Panc1 (cell line): ENCODE measurements at regions not wholly inside any gene's neighbourhood (a gene's known extent, or its start where the extent isn't known, plus 50 kb on each side); places are given as distances from the start of the nearest gene placed in this dataset.
"Not testable (repeated sequence)": the region's sequence is repeated elsewhere in the genome, so short reads cannot be mapped to it uniquely, and the experiment has no call there.

Experiments
- ATAC-seq: fragments of 200-7000 bp; cut with Tn5 transposase; 2 replicates; pipeline ENCODE4 v1.9.1; 2020; ENCODE audit warnings: mild to moderate bottlenecking, moderate library complexity
- BruUV-seq: library from RNA; stranded (reverse); fragments of 400-500 nt; replicated peaks from 2 replicates; lab custom pipeline; 2021; lab: Mats Ljungman, UMichigan
- CTCF ChIA-PET: fragments of 300-600 bp; sonication (Branson Sonifier 250); formaldehyde crosslinking; loops from one replicate; lab custom pipeline; 2022; ENCODE audit warnings: antibody characterized with exemption; lab: Charles Lee
- POLR2A ChIA-PET: fragments of 300-600 bp; sonication (Branson Sonifier 250); formaldehyde crosslinking; loops from one replicate; lab custom pipeline; 2022; ENCODE audit warnings: antibody characterized with exemption; lab: Charles Lee
- DNase-seq: peaks from one replicate; pipeline ENCODE4 v3.0.0-alpha.2; 2010; ENCODE audit warnings: low read depth, low spot score
- H3K27ac ChIP-seq: 2 replicates; pipeline ENCODE4 v1.5.1; 2011; ENCODE audit warnings: mild to moderate bottlenecking, low read length, inconsistent platforms
- H3K27me3 ChIP-seq: fragments of 200-500 bp; sonication (Bioruptor generic); 2 replicates; pipeline ENCODE4 v1.6.0; 2014; ENCODE audit warnings: low read length, inconsistent platforms; ENCODE audit not compliant: control insufficient read depth, insufficient read depth
- H3K36me3 ChIP-seq: fragments of 200-500 bp; sonication (Bioruptor generic); 2 replicates; pipeline ENCODE4 v1.5.1; 2014; ENCODE audit warnings: inconsistent platforms, mild to moderate bottlenecking, low read length, moderate library complexity; ENCODE audit not compliant: control insufficient read depth, insufficient read depth
- H3K4me1 ChIP-seq: 2 replicates; pipeline ENCODE4 v1.5.1; 2011; ENCODE audit warnings: inconsistent platforms, mild to moderate bottlenecking, low read length, moderate library complexity; ENCODE audit not compliant: control insufficient read depth, insufficient read depth
- H3K4me3 ChIP-seq, 2 experiments: 2 replicates each; pipeline ENCODE4 v1.5.1; 2011 to 2012; ENCODE audit warnings: low read depth in 2 of 2, low read length in 2 of 2, mild to moderate bottlenecking in 2 of 2, inconsistent platforms in 1 of 2, moderate library complexity in 1 of 2
- H3K9me3 ChIP-seq: fragments of 200-500 bp; sonication (Bioruptor generic); 2 replicates; pipeline ENCODE4 v1.5.1; 2014; ENCODE audit warnings: low read depth, mild to moderate bottlenecking, inconsistent platforms, low read length, moderate library complexity; ENCODE audit not compliant: control insufficient read depth, insufficient read depth
- POLR2AphosphoS5 ChIP-seq: IDR thresholded peaks from 2 replicates; pipeline ENCODE4 v1.6.1; 2012; ENCODE audit warnings: mild to moderate bottlenecking, low read depth, low read length, moderate library complexity
- SIN3A ChIP-seq: IDR thresholded peaks from 2 replicates; pipeline ENCODE4 v1.6.1; 2012; ENCODE audit warnings: low read depth, mild to moderate bottlenecking, low read length, moderate library complexity, borderline replicate concordance; ENCODE audit not compliant: insufficient read depth
- TCF7L2 ChIP-seq: IDR thresholded peaks from 2 replicates; pipeline ENCODE4 v1.6.1; 2011; ENCODE audit warnings: mild to moderate bottlenecking, low read depth, low read length, inconsistent platforms
- in situ Hi-C: cut with HindIII; loops from 2 replicates; pipeline ENCODE4 v1.10.0; 2016; ENCODE audit warnings: low sequenced_read_pairs, low pct_unique_long_range_greater_than_20kb
- intact Hi-C: fragments of 100-400 bp; cut with micrococcal nuclease; formaldehyde crosslinking; loops from one replicate; pipeline ENCODE4 v1.10.0; 2022; ENCODE audit not compliant: unreplicated experiment
- TF ChIP-seq, protein P1 (sequence below), 2 experiments: IDR thresholded peaks; 2 replicates each; pipeline ENCODE4 v1.6.1; 2011 to 2012; ENCODE audit warnings: low read depth in 2 of 2, control low read depth in 1 of 2, low read length in 1 of 2, mild to moderate bottlenecking in 1 of 2, moderate library complexity in 1 of 2; ENCODE audit not compliant: insufficient read depth in 1 of 2
- TF ChIP-seq, protein P2 (sequence below): fragments of 450-650 bp; IDR thresholded peaks from 2 replicates; pipeline ENCODE4 v1.5.1; 2017; ENCODE audit warnings: mild to moderate bottlenecking

DNA sequence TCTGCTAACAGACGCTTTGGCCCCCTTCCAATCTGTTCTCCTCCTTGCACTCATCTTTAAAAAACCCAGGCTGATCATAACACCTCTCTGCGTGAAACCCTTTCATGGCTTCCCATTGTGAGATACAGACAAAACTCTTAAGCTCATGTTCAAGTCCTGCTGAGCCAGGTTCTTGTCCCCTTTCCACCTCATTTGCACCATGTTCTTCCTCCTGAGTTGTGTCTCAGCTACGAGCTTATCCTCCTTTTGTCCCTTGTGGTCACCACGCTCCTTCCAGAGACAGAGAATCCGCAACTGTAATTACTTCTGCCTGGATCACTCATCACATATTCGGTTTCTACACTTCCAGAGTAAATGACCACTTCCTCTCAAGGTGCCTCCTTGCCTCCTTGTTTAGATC is 238.8 kb downstream of the ACTR3 start:
- TF ChIP-seq TCF7L2, result no peak
- TF ChIP-seq, protein P1, sequence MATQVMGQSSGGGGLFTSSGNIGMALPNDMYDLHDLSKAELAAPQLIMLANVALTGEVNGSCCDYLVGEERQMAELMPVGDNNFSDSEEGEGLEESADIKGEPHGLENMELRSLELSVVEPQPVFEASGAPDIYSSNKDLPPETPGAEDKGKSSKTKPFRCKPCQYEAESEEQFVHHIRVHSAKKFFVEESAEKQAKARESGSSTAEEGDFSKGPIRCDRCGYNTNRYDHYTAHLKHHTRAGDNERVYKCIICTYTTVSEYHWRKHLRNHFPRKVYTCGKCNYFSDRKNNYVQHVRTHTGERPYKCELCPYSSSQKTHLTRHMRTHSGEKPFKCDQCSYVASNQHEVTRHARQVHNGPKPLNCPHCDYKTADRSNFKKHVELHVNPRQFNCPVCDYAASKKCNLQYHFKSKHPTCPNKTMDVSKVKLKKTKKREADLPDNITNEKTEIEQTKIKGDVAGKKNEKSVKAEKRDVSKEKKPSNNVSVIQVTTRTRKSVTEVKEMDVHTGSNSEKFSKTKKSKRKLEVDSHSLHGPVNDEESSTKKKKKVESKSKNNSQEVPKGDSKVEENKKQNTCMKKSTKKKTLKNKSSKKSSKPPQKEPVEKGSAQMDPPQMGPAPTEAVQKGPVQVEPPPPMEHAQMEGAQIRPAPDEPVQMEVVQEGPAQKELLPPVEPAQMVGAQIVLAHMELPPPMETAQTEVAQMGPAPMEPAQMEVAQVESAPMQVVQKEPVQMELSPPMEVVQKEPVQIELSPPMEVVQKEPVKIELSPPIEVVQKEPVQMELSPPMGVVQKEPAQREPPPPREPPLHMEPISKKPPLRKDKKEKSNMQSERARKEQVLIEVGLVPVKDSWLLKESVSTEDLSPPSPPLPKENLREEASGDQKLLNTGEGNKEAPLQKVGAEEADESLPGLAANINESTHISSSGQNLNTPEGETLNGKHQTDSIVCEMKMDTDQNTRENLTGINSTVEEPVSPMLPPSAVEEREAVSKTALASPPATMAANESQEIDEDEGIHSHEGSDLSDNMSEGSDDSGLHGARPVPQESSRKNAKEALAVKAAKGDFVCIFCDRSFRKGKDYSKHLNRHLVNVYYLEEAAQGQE (IDR thresholded peaks at IDR 0.05; ENCODE audit: insufficient read depth in 1 of 2, low read depth in 2 of 2, low read length in 1 of 2), result no peak
- no peak for TF ChIP-seq POLR2AphosphoS5
- no peak for TF ChIP-seq SIN3A
- TF ChIP-seq, protein P2, sequence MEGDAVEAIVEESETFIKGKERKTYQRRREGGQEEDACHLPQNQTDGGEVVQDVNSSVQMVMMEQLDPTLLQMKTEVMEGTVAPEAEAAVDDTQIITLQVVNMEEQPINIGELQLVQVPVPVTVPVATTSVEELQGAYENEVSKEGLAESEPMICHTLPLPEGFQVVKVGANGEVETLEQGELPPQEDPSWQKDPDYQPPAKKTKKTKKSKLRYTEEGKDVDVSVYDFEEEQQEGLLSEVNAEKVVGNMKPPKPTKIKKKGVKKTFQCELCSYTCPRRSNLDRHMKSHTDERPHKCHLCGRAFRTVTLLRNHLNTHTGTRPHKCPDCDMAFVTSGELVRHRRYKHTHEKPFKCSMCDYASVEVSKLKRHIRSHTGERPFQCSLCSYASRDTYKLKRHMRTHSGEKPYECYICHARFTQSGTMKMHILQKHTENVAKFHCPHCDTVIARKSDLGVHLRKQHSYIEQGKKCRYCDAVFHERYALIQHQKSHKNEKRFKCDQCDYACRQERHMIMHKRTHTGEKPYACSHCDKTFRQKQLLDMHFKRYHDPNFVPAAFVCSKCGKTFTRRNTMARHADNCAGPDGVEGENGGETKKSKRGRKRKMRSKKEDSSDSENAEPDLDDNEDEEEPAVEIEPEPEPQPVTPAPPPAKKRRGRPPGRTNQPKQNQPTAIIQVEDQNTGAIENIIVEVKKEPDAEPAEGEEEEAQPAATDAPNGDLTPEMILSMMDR, result no peak
- ATAC-seq (no peak), DNase-seq (no peak)
- H3K4me3 ChIP-seq, result no peak overlapping the region
- no peaks in the 10 kb centered on the region for H3K9me3 ChIP-seq
- no peaks in the 10 kb centered on the region for H3K4me1 ChIP-seq
- H3K27ac ChIP-seq, result no peak overlapping the region
- in situ Hi-C loops, result no loop called here
- no TSS peak for BruUV-seq
- no peaks in the 10 kb centered on the region for H3K27me3 ChIP-seq
- POLR2A ChIA-PET, result no interaction called here
- H3K36me3 ChIP-seq, result no peaks in the 10 kb centered on the region
- CTCF ChIA-PET, result no interaction called here
- intact Hi-C loops, result no loop called here

DNA sequence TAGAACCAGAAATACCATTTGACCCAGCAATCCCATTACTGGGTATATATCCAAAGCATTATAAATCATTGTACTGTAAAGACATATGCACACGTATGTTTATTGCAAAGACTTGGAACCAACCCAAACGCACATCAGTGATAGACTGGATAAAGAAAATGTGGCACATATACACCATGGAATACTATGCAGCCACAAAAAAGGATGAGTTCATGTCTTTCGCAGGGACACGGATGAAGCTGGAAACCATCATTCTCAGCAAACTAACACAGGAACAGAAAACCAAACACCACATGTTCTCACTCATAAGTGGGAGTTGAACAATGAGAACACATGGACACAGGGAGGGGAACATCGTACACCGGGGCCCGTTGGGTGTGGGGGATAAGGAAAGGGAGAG is 242.2 kb downstream of the ACTR3 start:
- H3K4me1 ChIP-seq, H3K27ac ChIP-seq, H3K27me3 ChIP-seq, BruUV-seq, ATAC-seq, POLR2A ChIA-PET, DNase-seq, in situ Hi-C loops, H3K4me3 ChIP-seq, H3K9me3 ChIP-seq, H3K36me3 ChIP-seq, CTCF ChIA-PET, intact Hi-C loops: not testable (repeated sequence)

DNA sequence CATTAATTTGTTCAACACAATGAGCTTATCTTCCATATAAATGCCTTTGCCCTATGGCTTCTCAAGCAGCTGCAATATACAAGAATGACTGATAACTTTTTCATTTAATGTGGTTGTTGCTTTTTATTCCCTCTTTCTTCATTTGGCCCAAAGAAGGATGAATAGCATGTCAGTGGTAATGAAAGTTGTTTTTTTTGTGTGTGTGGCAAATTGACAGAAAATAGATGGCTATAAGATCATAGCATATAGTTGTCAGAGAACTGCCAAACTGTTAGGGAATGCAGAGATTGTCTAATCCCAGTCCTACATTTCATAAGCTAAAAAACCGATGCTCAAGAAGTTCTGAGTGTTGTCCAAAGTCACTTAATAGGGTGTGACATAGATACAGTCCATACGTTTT is 244.3 kb downstream of the ACTR3 start:
- intact Hi-C loops (no loop called here), in situ Hi-C loops (no loop called here)
- ChIA-PET POLR2A (no interaction called here), CTCF (no interaction called here)
- no TSS peak for BruUV-seq
- Histone ChIP-seq H3K27me3 (no peaks in the 10 kb centered on the region), H3K9me3 (no peaks in the 10 kb centered on the region), H3K27ac (no peak overlapping the region), H3K4me3 (no peak overlapping the region), H3K36me3 (no peaks in the 10 kb centered on the region), H3K4me1 (no peaks in the 10 kb centered on the region)
- no peak for ATAC-seq
- TF ChIP-seq POLR2AphosphoS5 (no peak), TCF7L2 (no peak), SIN3A (no peak)
- TF ChIP-seq, protein P2, result no peak
- TF ChIP-seq, protein P1 (IDR thresholded peaks at IDR 0.05; ENCODE audit: insufficient read depth in 1 of 2, low read depth in 2 of 2, low read length in 1 of 2), result no peak
- no peak for DNase-seq
